ENCODE measurements at regions not wholly inside any gene's neighbourhood (a gene's known extent, or its start where the extent isn't known, plus 50 kb on each side); places are given as distances from the start of the nearest gene placed in this dataset.

DNA sequence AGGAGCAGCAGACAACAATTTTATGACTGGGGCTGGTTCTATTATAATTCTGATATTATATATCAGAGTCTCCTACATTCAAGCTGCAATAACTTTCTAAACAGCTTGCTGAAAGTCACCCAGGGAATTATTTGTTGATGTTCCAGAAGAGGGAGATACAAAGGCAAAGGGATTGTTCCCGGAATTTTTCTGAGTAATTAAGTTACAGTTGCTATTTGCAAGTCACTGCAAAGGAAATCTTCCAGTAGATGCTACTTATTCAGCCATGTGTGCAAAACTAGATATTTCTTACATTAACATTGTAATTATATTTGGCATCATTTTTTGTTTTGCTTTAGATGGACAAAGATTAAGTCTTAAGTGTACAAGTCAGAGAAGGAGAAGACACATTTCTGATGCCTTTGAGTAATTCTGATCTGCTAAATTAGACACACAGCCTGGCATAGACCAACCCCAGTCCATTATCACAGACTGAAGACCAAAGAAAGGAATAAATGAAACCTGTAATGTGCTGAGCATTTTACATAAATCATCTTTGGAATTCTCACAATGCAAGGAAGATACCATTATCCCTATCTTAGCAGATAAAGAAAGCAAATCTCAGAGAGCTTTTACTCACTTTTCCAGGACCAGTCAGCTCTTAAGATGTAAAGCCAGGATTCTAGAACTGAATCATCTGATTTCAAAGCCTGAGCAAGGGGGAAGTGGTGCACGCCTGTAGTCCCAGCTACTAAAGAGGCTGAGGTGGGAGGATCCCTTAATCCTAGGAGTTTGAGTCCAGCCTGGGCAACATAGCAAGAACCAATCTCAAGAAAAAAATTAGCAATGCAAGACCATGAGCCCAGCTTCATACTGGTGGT lies 62.6 kb upstream of the AKAP12 start:
- no peak for TF ChIP-seq CTCF (IDR thresholded peaks at IDR 0.05)
- no peak for TF ChIP-seq ZNF121 (CRISPR knock-in tag; IDR thresholded peaks at IDR 0.05)

Data from WTC11 (cell line).